ENCODE measurements at regions not wholly inside any gene's neighbourhood (a gene's known extent, or its start where the extent isn't known, plus 50 kb on each side); places are given as distances from the start of the nearest gene placed in this dataset.

GRCh38 chr2:187105218-187105617 lies 256.2 kb upstream of the ZSWIM2 start:
- H3K4me3 ChIP-seq (ENCODE audit: low read depth, low read length): no peak overlapping the region
- no peak for TF ChIP-seq CTCF (IDR thresholded peaks at IDR 0.05; ENCODE audit: low read depth, low read length)

- no peak overlapping the region for H3K4me3 ChIP-seq (ENCODE audit: low read depth, low read length)
- no peak for TF ChIP-seq CTCF (IDR thresholded peaks at IDR 0.05; ENCODE audit: low read depth, low read length)
Observed at GRCh38 chr2:187102381-187102780, 253.4 kb upstream of the ZSWIM2 start.

GRCh38 chr2:187098154-187098553 lies 249.2 kb upstream of the ZSWIM2 start:
- TF ChIP-seq CTCF (IDR thresholded peaks at IDR 0.05; ENCODE audit: low read depth, low read length): no peak
- no peak overlapping the region for H3K4me3 ChIP-seq (ENCODE audit: low read depth, low read length)

- no peak for TF ChIP-seq CTCF (IDR thresholded peaks at IDR 0.05; ENCODE audit: low read depth, low read length)
- H3K4me3 ChIP-seq (ENCODE audit: low read depth, low read length): no peak overlapping the region
Observed at GRCh38 chr2:187093771-187094412, 244.9 kb upstream of the ZSWIM2 start.

- no peak for TF ChIP-seq CTCF (IDR thresholded peaks at IDR 0.05; ENCODE audit: low read depth, low read length)
- no peak overlapping the region for H3K4me3 ChIP-seq (ENCODE audit: low read depth, low read length)
Observed at GRCh38 chr2:187091664-187092063, 242.7 kb upstream of the ZSWIM2 start.

- H3K4me3 ChIP-seq (ENCODE audit: low read depth, low read length): no peak overlapping the region
- no peak for TF ChIP-seq CTCF (IDR thresholded peaks at IDR 0.05; ENCODE audit: low read depth, low read length)
Observed at GRCh38 chr2:187084524-187084923, 235.6 kb upstream of the ZSWIM2 start.

- H3K4me3 ChIP-seq (ENCODE audit: low read depth, low read length): no peak overlapping the region
- no peak for TF ChIP-seq CTCF (IDR thresholded peaks at IDR 0.05; ENCODE audit: low read depth, low read length)
Observed at GRCh38 chr2:187081461-187081860, 232.5 kb upstream of the ZSWIM2 start.
